Brain microvascular endothelial cell (primary cell): ENCODE measurements at regions not wholly inside any gene's neighbourhood (a gene's known extent, or its start where the extent isn't known, plus 50 kb on each side); places are given as distances from the start of the nearest gene placed in this dataset.

Experiments
- DNase-seq: peaks from one replicate; pipeline ENCODE4 v3.0.0-alpha.2; 2020
- H3K27ac ChIP-seq: fragments of 250-450 bp; sonication (Bioruptor Pico); 2 replicates; pipeline ENCODE4 v1.5.1; 2020; ENCODE audit warnings: mild to moderate bottlenecking, moderate library complexity
- H3K27me3 ChIP-seq: fragments of 250-450 bp; sonication (Bioruptor Pico); replicated peaks from 2 replicates; pipeline ENCODE4 v1.5.1; 2020; ENCODE audit warnings: mild to moderate bottlenecking
- H3K36me3 ChIP-seq: fragments of 250-450 bp; sonication (Bioruptor Pico); replicated peaks from 2 replicates; pipeline ENCODE4 v1.5.1; 2020; ENCODE audit warnings: mild to moderate bottlenecking
- H3K4me3 ChIP-seq: 2 replicates; pipeline ENCODE4 v1.5.1; 2011; ENCODE audit warnings: low read depth, mild to moderate bottlenecking, control low read depth, low read length, moderate library complexity
- CTCF ChIP-seq: IDR thresholded peaks from 2 replicates; pipeline ENCODE4 v1.5.1; 2011; ENCODE audit warnings: low read depth, mild to moderate bottlenecking, moderate library complexity, low read length, control low read depth, inconsistent platforms; ENCODE audit errors: missing control alignments
- in situ Hi-C: cut with HindIII; loops from 2 replicates; pipeline ENCODE4 v1.10.0; 2017; ENCODE audit warnings: low sequenced_read_pairs, low pct_ligation_motif_present

GRCh38 chr3:158974904-158975303 lies 173.1 kb downstream of the MFSD1 start:
- Histone ChIP-seq H3K27ac (no peak overlapping the region), H3K4me3 (no peak overlapping the region), H3K27me3 (no peaks in the 10 kb centered on the region), H3K36me3 (no peaks in the 10 kb centered on the region)
- in situ Hi-C loops = no loop called here
- no peak for TF ChIP-seq CTCF
- no peak for DNase-seq

GRCh38 chr3:158976966-158977365 lies 175.1 kb downstream of the MFSD1 start:
- H3K27ac ChIP-seq = no peak overlapping the region
- TF ChIP-seq CTCF = no peak
- DNase-seq = no peak
- H3K4me3 ChIP-seq = no peak overlapping the region
- H3K36me3 ChIP-seq = no peaks in the 10 kb centered on the region
- H3K27me3 ChIP-seq = no peaks in the 10 kb centered on the region
- in situ Hi-C loops = no loop called here

- no peak for DNase-seq
- H3K27me3 ChIP-seq = no peaks in the 10 kb centered on the region
- in situ Hi-C loops = no loop called here
- H3K4me3 ChIP-seq = no peak overlapping the region
- TF ChIP-seq CTCF = no peak
- H3K27ac ChIP-seq = no peak overlapping the region
- no peaks in the 10 kb centered on the region for H3K36me3 ChIP-seq
Observed at GRCh38 chr3:158977497-158977896, 175.6 kb downstream of the MFSD1 start.

GRCh38 chr3:158983216-158984099 lies 181.6 kb downstream of the MFSD1 start:
- in situ Hi-C loops = no loop called here
- DNase-seq = no peak
- no peak for TF ChIP-seq CTCF
- H3K27me3 ChIP-seq = no peaks in the 10 kb centered on the region
- H3K27ac ChIP-seq = no peak overlapping the region
- no peaks in the 10 kb centered on the region for H3K36me3 ChIP-seq
- no peak overlapping the region for H3K4me3 ChIP-seq

GRCh38 chr3:158991146-158991705 lies 189.4 kb downstream of the MFSD1 start:
- H3K4me3 ChIP-seq = no peak overlapping the region
- in situ Hi-C loops = no loop called here
- H3K36me3 ChIP-seq = no peaks in the 10 kb centered on the region
- no peak for DNase-seq
- no peak for TF ChIP-seq CTCF
- no peak overlapping the region for H3K27ac ChIP-seq
- H3K27me3 ChIP-seq = no peaks in the 10 kb centered on the region
